Subcutaneous abdominal adipose tissue (tissue), 5 donors: ENCODE measurements at regions not wholly inside any gene's neighbourhood (a gene's known extent, or its start where the extent isn't known, plus 50 kb on each side); places are given as distances from the start of the nearest gene placed in this dataset.

Experiments
- H3K27ac ChIP-seq: one replicate; pipeline ENCODE4 v1.7.0; 2013; ENCODE audit warnings: low read depth, mild to moderate bottlenecking, inconsistent platforms, low read length, moderate library complexity
- H3K27me3 ChIP-seq, 5 donors: one replicate each; pipeline ENCODE4 v1.7.0; 2013; ENCODE audit warnings: low read length in 5 of 5, inconsistent platforms in 1 of 5; ENCODE audit not compliant: control insufficient read depth in 5 of 5, insufficient read depth in 4 of 5
- H3K36me3 ChIP-seq, 5 donors: one replicate each; pipeline ENCODE4 v1.7.0; 2013; ENCODE audit warnings: low read length in 5 of 5; ENCODE audit not compliant: control insufficient read depth in 5 of 5, insufficient read depth in 5 of 5
- H3K4me1 ChIP-seq, 5 donors: one replicate each; pipeline ENCODE4 v1.7.0; 2013; ENCODE audit warnings: low read length in 5 of 5, mild to moderate bottlenecking in 3 of 5, moderate library complexity in 1 of 5; ENCODE audit not compliant: control insufficient read depth in 5 of 5, insufficient read depth in 5 of 5
- H3K4me3 ChIP-seq, 5 donors: one replicate each; pipeline ENCODE4 v1.7.0; 2013; ENCODE audit warnings: low read length in 5 of 5, low read depth in 1 of 5
- H3K9ac ChIP-seq, 5 donors: one replicate each; pipeline ENCODE4 v1.7.0; 2013; ENCODE audit warnings: low read length in 5 of 5, mild to moderate bottlenecking in 4 of 5, moderate library complexity in 3 of 5
- H3K9me3 ChIP-seq, 5 donors: one replicate each; pipeline ENCODE4 v1.7.0; 2013; ENCODE audit warnings: low read length in 5 of 5; ENCODE audit not compliant: control insufficient read depth in 5 of 5
- donor health status: healthy.
- donor health status: healthy.
- donor health status: healthy.
- donor health status: healthy.
- donor health status: healthy.

- no peaks in the 10 kb centered on the region for H3K36me3 ChIP-seq
- no peak overlapping the region for H3K27ac ChIP-seq
- no peak overlapping the region for H3K4me3 ChIP-seq
- peaks cover 0 to 3% (median 0%) of the 10 kb centered on the region in 5 donors for H3K27me3 ChIP-seq
- H3K9ac ChIP-seq = no peak overlapping the region
- no peaks in the 10 kb centered on the region for H3K9me3 ChIP-seq
- no peaks in the 10 kb centered on the region for H3K4me1 ChIP-seq
These were observed 383.9 kb downstream of the TMEM182 start for GRCh38 chr2:103145739-103146138.

- Histone ChIP-seq H3K27me3 (peaks cover 0 to 8% (median 0%) of the 10 kb centered on the region in 5 donors), H3K9me3 (no peaks in the 10 kb centered on the region), H3K4me1 (no peaks in the 10 kb centered on the region), H3K4me3 (no peak overlapping the region), H3K36me3 (no peaks in the 10 kb centered on the region), H3K9ac (no peak overlapping the region), H3K27ac (no peak overlapping the region)
These were observed 389.2 kb downstream of the TMEM182 start for GRCh38 chr2:103151046-103151445.

- Histone ChIP-seq H3K27me3 (peaks cover 0 to 8% (median 0%) of the 10 kb centered on the region in 5 donors), H3K36me3 (no peaks in the 10 kb centered on the region), H3K9ac (no peak overlapping the region), H3K27ac (no peak overlapping the region), H3K4me3 (no peak overlapping the region), H3K4me1 (no peaks in the 10 kb centered on the region), H3K9me3 (no peaks in the 10 kb centered on the region)
These were observed 390.7 kb downstream of the TMEM182 start for GRCh38 chr2:103152556-103152955.

GRCh38 chr2:103153580-103154284, 391.9 kb downstream of the TMEM182 start:
- Histone ChIP-seq H3K9me3 (no peaks in the 10 kb centered on the region), H3K27ac (no peak overlapping the region), H3K4me1 (no peaks in the 10 kb centered on the region), H3K36me3 (no peaks in the 10 kb centered on the region), H3K9ac (no peak overlapping the region), H3K27me3 (peaks cover 0 to 8% (median 0%) of the 10 kb centered on the region in 5 donors), H3K4me3 (no peak overlapping the region)

- Histone ChIP-seq H3K27me3 (peaks cover 0 to 8% (median 0%) of the 10 kb centered on the region in 5 donors), H3K4me3 (no peak overlapping the region), H3K36me3 (no peaks in the 10 kb centered on the region), H3K9ac (no peak overlapping the region), H3K9me3 (no peaks in the 10 kb centered on the region), H3K4me1 (no peaks in the 10 kb centered on the region), H3K27ac (no peak overlapping the region)
These were observed 393.5 kb downstream of the TMEM182 start for GRCh38 chr2:103155308-103155707.

GRCh38 chr2:103159018-103159417, 397.2 kb downstream of the TMEM182 start:
- Histone ChIP-seq H3K9me3 (no peaks in the 10 kb centered on the region), H3K27ac (no peak overlapping the region), H3K4me3 (no peak overlapping the region), H3K4me1 (peaks cover 0 to 13% (median 2%) of the 10 kb centered on the region in 5 donors), H3K27me3 (no peaks in the 10 kb centered on the region), H3K9ac (no peak overlapping the region), H3K36me3 (no peaks in the 10 kb centered on the region)

GRCh38 chr2:103161456-103162289, 399.8 kb downstream of the TMEM182 start:
- peak overlapping the region; percentile 54 for H3K27ac ChIP-seq
- no peaks in the 10 kb centered on the region for H3K9me3 ChIP-seq
- H3K27me3 ChIP-seq = no peaks in the 10 kb centered on the region
- no peaks in the 10 kb centered on the region for H3K36me3 ChIP-seq
- no peak overlapping the region for H3K9ac ChIP-seq
- no peak overlapping the region for H3K4me3 ChIP-seq
- peaks cover 0 to 13% (median 2%) of the 10 kb centered on the region in 5 donors for H3K4me1 ChIP-seq

GRCh38 chr2:103164748-103165147, 402.9 kb downstream of the TMEM182 start:
- H3K9ac ChIP-seq = no peak overlapping the region
- no peak overlapping the region for H3K4me3 ChIP-seq
- H3K27me3 ChIP-seq = no peaks in the 10 kb centered on the region
- no peak overlapping the region for H3K27ac ChIP-seq
- no peaks in the 10 kb centered on the region for H3K9me3 ChIP-seq
- H3K36me3 ChIP-seq = no peaks in the 10 kb centered on the region
- H3K4me1 ChIP-seq = peaks cover 0 to 13% (median 2%) of the 10 kb centered on the region in 5 donors

GRCh38 chr2:103165836-103166235, 404.0 kb downstream of the TMEM182 start:
- no peaks in the 10 kb centered on the region for H3K9me3 ChIP-seq
- H3K4me1 ChIP-seq = peaks cover 0 to 13% (median 2%) of the 10 kb centered on the region in 5 donors
- H3K4me3 ChIP-seq = no peak overlapping the region
- no peak overlapping the region for H3K27ac ChIP-seq
- no peaks in the 10 kb centered on the region for H3K27me3 ChIP-seq
- no peak overlapping the region for H3K9ac ChIP-seq
- no peaks in the 10 kb centered on the region for H3K36me3 ChIP-seq
